OCI-LY7 (cell line): ENCODE measurements at regions not wholly inside any gene's neighbourhood (a gene's known extent, or its start where the extent isn't known, plus 50 kb on each side); places are given as distances from the start of the nearest gene placed in this dataset.

Experiments
- BruUV-seq: library from RNA; stranded (reverse); fragments of 400-500 nt; replicated peaks from 2 replicates; lab custom pipeline; 2021; lab: Mats Ljungman, UMichigan
- CTCF ChIA-PET: fragments of 300-600 bp; sonication (Branson Sonifier 250); formaldehyde crosslinking; loops from one replicate; lab custom pipeline; 2022; ENCODE audit warnings: antibody characterized with exemption; ENCODE audit not compliant: unreplicated experiment; lab: Charles Lee
- POLR2A ChIA-PET: fragments of 300-600 bp; sonication (Branson Sonifier 250); formaldehyde crosslinking; loops from one replicate; lab custom pipeline; 2022; ENCODE audit warnings: antibody characterized with exemption; lab: Charles Lee
- DNase-seq: peaks from one replicate; pipeline ENCODE4 v3.0.0-alpha.2; 2015; ENCODE audit warnings: low spot score
- H2AFZ ChIP-seq: fragments of 200-600 bp; sonication (generic), shearing (Covaris generic); 2 replicates; pipeline ENCODE4 v1.6.1; 2014; ENCODE audit warnings: mild to moderate bottlenecking, antibody characterized with exemption, low read length, moderate library complexity
- H3K27ac ChIP-seq: fragments of 200-600 bp; sonication (generic); 2 replicates; pipeline ENCODE4 v1.5.1; 2014; ENCODE audit warnings: mixed run types, low read depth, mild to moderate bottlenecking, moderate library complexity, low read length, inconsistent platforms; ENCODE audit not compliant: poor library complexity, severe bottlenecking
- H3K36me3 ChIP-seq: fragments of 200-600 bp; sonication (generic); 2 replicates; pipeline ENCODE4 v1.6.1; 2014; ENCODE audit warnings: mild to moderate bottlenecking, antibody characterized with exemption, low read length, moderate library complexity, mixed read lengths; ENCODE audit not compliant: insufficient read depth
- H3K4me1 ChIP-seq: fragments of 200-600 bp; sonication (generic); 2 replicates; pipeline ENCODE4 v1.5.1; 2014; ENCODE audit warnings: mild to moderate bottlenecking, low read length; ENCODE audit not compliant: insufficient read depth, poor library complexity, severe bottlenecking
- H3K4me2 ChIP-seq: fragments of 200-600 bp; sonication (generic); 2 replicates; pipeline ENCODE4 v1.6.1; 2014; ENCODE audit warnings: mild to moderate bottlenecking, low read length
- H3K4me3 ChIP-seq: fragments of 200-600 bp; sonication (generic); 2 replicates; pipeline ENCODE4 v1.5.1; 2014; ENCODE audit warnings: mild to moderate bottlenecking, low read depth, low read length; ENCODE audit not compliant: poor library complexity, severe bottlenecking
- H3K79me2 ChIP-seq: fragments of 200-600 bp; sonication (generic); 2 replicates; pipeline ENCODE4 v1.6.1; 2016; ENCODE audit warnings: low read depth, mild to moderate bottlenecking, low read length, moderate library complexity, mixed read lengths; ENCODE audit not compliant: insufficient read depth
- H3K9me2 ChIP-seq: fragments of 200-600 bp; sonication (generic); 2 replicates; pipeline ENCODE4 v1.6.1; 2016; ENCODE audit warnings: mild to moderate bottlenecking, low read length, mixed read lengths; ENCODE audit not compliant: insufficient read depth
- H3K9me3 ChIP-seq: fragments of 200-600 bp; sonication (generic); 2 replicates; pipeline ENCODE4 v1.6.1; 2014; ENCODE audit warnings: mild to moderate bottlenecking, mixed run types, low read length, mixed read lengths
- H4K20me1 ChIP-seq: fragments of 200-600 bp; sonication (generic); 2 replicates; pipeline ENCODE4 v1.6.1; 2014; ENCODE audit warnings: mild to moderate bottlenecking, antibody characterized with exemption, low read length, moderate library complexity, mixed read lengths; ENCODE audit not compliant: insufficient read depth
- CTCF ChIP-seq: fragments of 200-600 bp; sonication (generic); conservative IDR thresholded peaks from 2 replicates; pipeline ENCODE4 v1.5.1; 2014; ENCODE audit warnings: mild to moderate bottlenecking, antibody characterized with exemption, low read length, moderate library complexity, mixed read lengths
- EZH2phosphoT487 ChIP-seq: fragments of 200-600 bp; sonication (generic); IDR thresholded peaks from 2 replicates; pipeline ENCODE4 v1.6.1; 2018; ENCODE audit warnings: low read depth, borderline replicate concordance, mild to moderate bottlenecking, mixed run types, antibody characterized with exemption, low read length, moderate library complexity, mixed read lengths
- intact Hi-C: fragments of 100-400 bp; cut with micrococcal nuclease; formaldehyde crosslinking; loops from one replicate; pipeline ENCODE4 v1.10.0; 2022; ENCODE audit not compliant: unreplicated experiment

GRCh38 chr11:28476049-28476448, 367.9 kb downstream of the METTL15 start:
- no TSS peak for BruUV-seq
- intact Hi-C loops = no loop called here
- DNase-seq = no peak

GRCh38 chr11:28472904-28473303, 364.7 kb downstream of the METTL15 start:
- Histone ChIP-seq H3K79me2 (no peaks in the 10 kb centered on the region), H3K9me2 (no peaks in the 10 kb centered on the region), H3K27ac (no peak overlapping the region), H2AFZ (no peak overlapping the region), H3K4me1 (no peaks in the 10 kb centered on the region), H3K4me2 (no peak overlapping the region), H3K4me3 (no peak overlapping the region), H4K20me1 (no peaks in the 10 kb centered on the region), H3K9me3 (no peaks in the 10 kb centered on the region), H3K36me3 (no peaks in the 10 kb centered on the region)
- no peak for DNase-seq
- ChIA-PET CTCF (no interaction called here), POLR2A (interaction anchor here (0.9 kb wide), 1 partner anchor 16 kb away, joined by 3 read pairs; no protein-coding TSS in a partner anchor)
- TF ChIP-seq CTCF (no peak), EZH2phosphoT487 (no peak)
- BruUV-seq = no TSS peak
- intact Hi-C loops = no loop called here

More at GRCh38 chr11:28476049-28476448, 367.9 kb downstream of the METTL15 start:
- ChIA-PET CTCF (no interaction called here), POLR2A (interaction anchor here (0.7 kb wide), 1 partner anchor 15 kb away, joined by 3 read pairs; no protein-coding TSS in a partner anchor)
- TF ChIP-seq EZH2phosphoT487 = no peak
- no peak for TF ChIP-seq CTCF
- no peaks in the 10 kb centered on the region for H3K4me1 ChIP-seq
- H3K4me2 ChIP-seq = no peak overlapping the region
- no peaks in the 10 kb centered on the region for H3K9me2 ChIP-seq
- H3K9me3 ChIP-seq = no peaks in the 10 kb centered on the region
- no peaks in the 10 kb centered on the region for H4K20me1 ChIP-seq
- no peak overlapping the region for H3K4me3 ChIP-seq
- no peak overlapping the region for H3K27ac ChIP-seq
- H3K79me2 ChIP-seq = no peaks in the 10 kb centered on the region
- no peaks in the 10 kb centered on the region for H3K36me3 ChIP-seq
- no peak overlapping the region for H2AFZ ChIP-seq

- H4K20me1 ChIP-seq = no peaks in the 10 kb centered on the region
- no peaks in the 10 kb centered on the region for H3K4me1 ChIP-seq
- H3K79me2 ChIP-seq = no peaks in the 10 kb centered on the region
- intact Hi-C loops = no loop called here
- H3K4me2 ChIP-seq = no peak overlapping the region
- POLR2A ChIA-PET = interaction anchor here (1.2 kb wide), 1 partner anchor 10 kb away, joined by 5 read pairs; no protein-coding TSS in a partner anchor
- H3K36me3 ChIP-seq = no peaks in the 10 kb centered on the region
- no peak for DNase-seq
- H3K9me2 ChIP-seq = no peaks in the 10 kb centered on the region
- H3K9me3 ChIP-seq = no peaks in the 10 kb centered on the region
- BruUV-seq = no TSS peak
- no peak overlapping the region for H3K27ac ChIP-seq
- CTCF ChIA-PET = no interaction called here
- TF ChIP-seq CTCF (no peak), EZH2phosphoT487 (no peak)
- H3K4me3 ChIP-seq = no peak overlapping the region
- H2AFZ ChIP-seq = no peak overlapping the region
These were observed 363.3 kb downstream of the METTL15 start for GRCh38 chr11:28471537-28471936.
